ENCODE measurements at regions not wholly inside any gene's neighbourhood (a gene's known extent, or its start where the extent isn't known, plus 50 kb on each side); places are given as distances from the start of the nearest gene placed in this dataset.

DNA sequence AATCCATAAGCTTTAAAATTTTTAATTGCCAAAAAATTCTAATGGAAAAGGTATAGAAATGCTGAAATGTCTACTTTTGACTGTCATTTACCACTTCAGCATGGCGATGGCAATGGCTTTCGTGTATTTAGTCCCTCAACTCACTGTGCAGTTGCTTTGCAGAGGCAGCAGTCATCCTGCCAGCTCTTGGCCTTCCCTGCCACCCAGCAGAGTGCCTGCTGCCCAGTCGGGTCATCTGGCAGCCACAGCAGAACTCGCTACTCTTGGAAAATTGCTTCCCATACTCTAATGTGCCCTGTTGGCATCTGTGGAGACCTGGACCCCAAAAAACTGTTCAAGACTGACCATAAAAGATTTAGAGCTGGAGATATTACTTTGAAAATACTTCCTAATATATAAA, 383.2 kb downstream of the UQCRFS1 start:
- TF ChIP-seq, protein P1, sequence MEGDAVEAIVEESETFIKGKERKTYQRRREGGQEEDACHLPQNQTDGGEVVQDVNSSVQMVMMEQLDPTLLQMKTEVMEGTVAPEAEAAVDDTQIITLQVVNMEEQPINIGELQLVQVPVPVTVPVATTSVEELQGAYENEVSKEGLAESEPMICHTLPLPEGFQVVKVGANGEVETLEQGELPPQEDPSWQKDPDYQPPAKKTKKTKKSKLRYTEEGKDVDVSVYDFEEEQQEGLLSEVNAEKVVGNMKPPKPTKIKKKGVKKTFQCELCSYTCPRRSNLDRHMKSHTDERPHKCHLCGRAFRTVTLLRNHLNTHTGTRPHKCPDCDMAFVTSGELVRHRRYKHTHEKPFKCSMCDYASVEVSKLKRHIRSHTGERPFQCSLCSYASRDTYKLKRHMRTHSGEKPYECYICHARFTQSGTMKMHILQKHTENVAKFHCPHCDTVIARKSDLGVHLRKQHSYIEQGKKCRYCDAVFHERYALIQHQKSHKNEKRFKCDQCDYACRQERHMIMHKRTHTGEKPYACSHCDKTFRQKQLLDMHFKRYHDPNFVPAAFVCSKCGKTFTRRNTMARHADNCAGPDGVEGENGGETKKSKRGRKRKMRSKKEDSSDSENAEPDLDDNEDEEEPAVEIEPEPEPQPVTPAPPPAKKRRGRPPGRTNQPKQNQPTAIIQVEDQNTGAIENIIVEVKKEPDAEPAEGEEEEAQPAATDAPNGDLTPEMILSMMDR (IDR thresholded peaks at IDR 0.05): no peak
- no peak for TF ChIP-seq POLR2A (IDR thresholded peaks at IDR 0.05)
- no peak for TF ChIP-seq POLR2AphosphoS5 (IDR thresholded peaks at IDR 0.05; ENCODE audit: insufficient read depth in 1 of 2, low read depth in 1 of 2)

All from vagina (tissue), 2 donors.